Keratinocyte (primary cell): ENCODE measurements at regions not wholly inside any gene's neighbourhood (a gene's known extent, or its start where the extent isn't known, plus 50 kb on each side); places are given as distances from the start of the nearest gene placed in this dataset.

ENCODE experiments used
- CTCF ChIP-seq, 3 experiments: IDR thresholded peaks in 1 of 3; conservative IDR thresholded peaks in 1 of 3; optimal IDR thresholded peaks in 1 of 3; 2 replicates in 2 of 3; 3 replicates in 1 of 3; pipeline versions ENCODE3 to v1.5.1; 2011; ENCODE audit warnings: low read length in 3 of 3, mild to moderate bottlenecking in 3 of 3, moderate library complexity in 2 of 3, control low read depth in 1 of 3, inconsistent platforms in 1 of 3; ENCODE audit not compliant: insufficient read depth in 2 of 3; ENCODE audit errors: extremely low read depth in 1 of 3
- EZH2 ChIP-seq: IDR thresholded peaks from one replicate; pipeline ENCODE4 v1.6.1; 2012; ENCODE audit warnings: inconsistent platforms, mild to moderate bottlenecking, low read length, moderate library complexity

GRCh38 chr9:82419696-82420486 lies 431.3 kb downstream of the SPATA31D1 start:
- no peak for TF ChIP-seq CTCF (optimal IDR thresholded peaks at IDR 0.05 in 1 of 3, IDR thresholded peaks at IDR 0.05 in 1 of 3, conservative IDR thresholded peaks at IDR 0.05 in 1 of 3; ENCODE audit: extremely low read depth in 1 of 3, insufficient read depth in 2 of 3, low read length in 3 of 3)
- no peak for TF ChIP-seq EZH2
